A673 (cell line): ENCODE measurements at regions not wholly inside any gene's neighbourhood (a gene's known extent, or its start where the extent isn't known, plus 50 kb on each side); places are given as distances from the start of the nearest gene placed in this dataset.
"Not testable (repeated sequence)": the region's sequence is repeated elsewhere in the genome, so short reads cannot be mapped to it uniquely, and the experiment has no call there.

Experiments
- BruUV-seq: library from RNA; stranded (reverse); fragments of 400-500 nt; replicated peaks from 2 replicates; lab custom pipeline; 2021; lab: Mats Ljungman, UMichigan
- CTCF ChIA-PET: fragments of 300-600 bp; sonication (Branson Sonifier 250); formaldehyde crosslinking; loops from one replicate; lab custom pipeline; 2022; ENCODE audit warnings: antibody characterized with exemption; lab: Charles Lee
- POLR2A ChIA-PET: fragments of 300-600 bp; sonication (Branson Sonifier 250); formaldehyde crosslinking; loops from one replicate; lab custom pipeline; 2022; ENCODE audit warnings: antibody characterized with exemption; ENCODE audit not compliant: low non-redundant PET; lab: Charles Lee
- DNase-seq: peaks from one replicate; pipeline ENCODE4 v3.0.0-alpha.2; 2015; ENCODE audit warnings: low spot score
- H3K27ac ChIP-seq: fragments of 200-600 bp; sonication (generic); 2 replicates; pipeline ENCODE4 v1.5.1; 2016; ENCODE audit warnings: mixed run types, low read depth, mild to moderate bottlenecking, mixed read lengths, antibody characterized with exemption, low read length; ENCODE audit not compliant: poor library complexity, severe bottlenecking
- H3K27me3 ChIP-seq: fragments of 200-600 bp; sonication (generic); replicated peaks from 2 replicates; pipeline ENCODE4 v1.6.1; 2017; ENCODE audit warnings: mixed run types, low read depth, mild to moderate bottlenecking, mixed read lengths, antibody characterized with exemption, low read length; ENCODE audit not compliant: insufficient read depth, poor library complexity
- H3K36me3 ChIP-seq: fragments of 200-600 bp; sonication (generic); 2 replicates; pipeline ENCODE4 v1.6.1; 2016; ENCODE audit warnings: mixed run types, mild to moderate bottlenecking, mixed read lengths, antibody characterized with exemption, low read length; ENCODE audit not compliant: insufficient read depth, poor library complexity, severe bottlenecking
- H3K4me1 ChIP-seq: fragments of 200-600 bp; sonication (generic); 2 replicates; pipeline ENCODE4 v1.6.1; 2017; ENCODE audit warnings: mixed run types, mild to moderate bottlenecking, mixed read lengths, antibody characterized with exemption, low read length; ENCODE audit not compliant: insufficient read depth, poor library complexity, severe bottlenecking
- H3K4me3 ChIP-seq: fragments of 200-600 bp; sonication (generic); 2 replicates; pipeline ENCODE4 v1.5.1; 2016; ENCODE audit warnings: low read depth, mixed run types, mild to moderate bottlenecking, mixed read lengths, low read length; ENCODE audit not compliant: poor library complexity, severe bottlenecking
- H3K9me3 ChIP-seq: fragments of 200-600 bp; sonication (generic); 2 replicates; pipeline ENCODE4 v1.6.1; 2016; ENCODE audit warnings: mixed run types, low read depth, mild to moderate bottlenecking, mixed read lengths, antibody characterized with exemption, low read length; ENCODE audit not compliant: poor library complexity, severe bottlenecking
- CTCF ChIP-seq: fragments of 300-800, 200-600 bp; sonication (generic); conservative IDR thresholded peaks from 2 replicates; pipeline ENCODE4 v1.5.1; 2017; ENCODE audit warnings: low read depth, mild to moderate bottlenecking, antibody characterized with exemption, low read length, moderate library complexity, mixed read lengths
- EZH2 ChIP-seq: fragments of 200-600 bp; sonication (generic); IDR thresholded peaks from 2 replicates; pipeline ENCODE4 v1.6.1; 2017; ENCODE audit warnings: borderline replicate concordance, low read depth, mild to moderate bottlenecking, mixed read lengths, antibody characterized with exemption, low read length; ENCODE audit not compliant: poor library complexity, severe bottlenecking
- intact Hi-C: fragments of 100-400 bp; cut with micrococcal nuclease; formaldehyde crosslinking; loops from one replicate; pipeline ENCODE4 v1.10.0; 2022; ENCODE audit not compliant: unreplicated experiment

- no peak for TF ChIP-seq EZH2
- TF ChIP-seq CTCF: no peak
- Histone ChIP-seq H3K9me3 (peaks cover 6% of the 10 kb centered on the region), H3K36me3 (no peaks in the 10 kb centered on the region), H3K4me1 (peaks cover 8% of the 10 kb centered on the region), H3K27me3 (peaks cover 46% of the 10 kb centered on the region), H3K4me3 (no peak overlapping the region), H3K27ac (no peak overlapping the region)
- DNase-seq: no peak
- CTCF ChIA-PET: no interaction called here
- no TSS peak for BruUV-seq
- intact Hi-C loops: no loop called here
- POLR2A ChIA-PET: no interaction called here
These were observed 157.0 kb downstream of the BRD1 start for GRCh38 chr22:49670456-49671330.

DNA sequence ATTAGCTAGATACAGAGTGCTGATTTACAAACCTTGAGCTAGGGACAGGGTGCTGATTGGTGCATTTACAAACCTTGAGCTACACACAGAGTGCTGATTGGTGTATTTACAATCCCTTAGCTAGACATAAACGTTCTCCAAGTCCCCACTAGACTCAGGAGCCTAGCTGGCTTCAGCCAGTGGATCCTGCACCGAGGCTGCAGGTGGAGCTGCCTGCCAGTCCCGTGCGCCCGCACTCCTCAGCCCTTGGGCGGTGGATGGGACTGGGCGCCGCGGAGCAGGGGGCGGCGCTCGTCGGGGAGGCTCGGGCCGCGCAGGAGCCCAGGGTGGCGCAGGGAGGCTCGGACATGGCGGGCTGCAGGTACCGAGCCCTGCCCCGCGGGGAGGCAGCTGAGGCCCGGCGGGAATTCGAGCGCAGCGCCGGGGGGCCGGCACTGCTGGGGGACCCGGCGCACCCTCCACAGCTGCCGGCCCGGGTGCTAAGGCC is 157.7 kb downstream of the BRD1 start:
- intact Hi-C loops, H3K27ac ChIP-seq, H3K36me3 ChIP-seq, DNase-seq, BruUV-seq, POLR2A ChIA-PET, H3K4me3 ChIP-seq, CTCF ChIA-PET, H3K4me1 ChIP-seq, H3K9me3 ChIP-seq: not testable (repeated sequence)
- H3K27me3 ChIP-seq: peaks cover 46% of the 10 kb centered on the region

- H3K27ac ChIP-seq, DNase-seq, H3K36me3 ChIP-seq, POLR2A ChIA-PET, CTCF ChIA-PET, H3K4me3 ChIP-seq, H3K4me1 ChIP-seq, H3K9me3 ChIP-seq, intact Hi-C loops, BruUV-seq: not testable (repeated sequence)
- peaks cover 43% of the 10 kb centered on the region for H3K27me3 ChIP-seq
These were observed 158.2 kb downstream of the BRD1 start for GRCh38 chr22:49669427-49669968.

GRCh38 chr22:49668402-49668801 is 159.3 kb downstream of the BRD1 start:
- Histone ChIP-seq H3K9me3 (peaks cover 6% of the 10 kb centered on the region), H3K4me3 (no peak overlapping the region), H3K4me1 (peaks cover 8% of the 10 kb centered on the region), H3K36me3 (no peaks in the 10 kb centered on the region), H3K27me3 (peaks cover 37% of the 10 kb centered on the region), H3K27ac (no peak overlapping the region)
- ChIA-PET CTCF (no interaction called here), POLR2A (no interaction called here)
- TF ChIP-seq CTCF: no peak
- no peak for TF ChIP-seq EZH2
- no peak for DNase-seq
- BruUV-seq: no TSS peak
- intact Hi-C loops: no loop called here
